HG03442 (cell line): ENCODE measurements at regions not wholly inside any gene's neighbourhood (a gene's known extent, or its start where the extent isn't known, plus 50 kb on each side); places are given as distances from the start of the nearest gene placed in this dataset.
"Not testable (repeated sequence)": the region's sequence is repeated elsewhere in the genome, so short reads cannot be mapped to it uniquely, and the experiment has no call there.

Source experiments
- ATAC-seq: cut with Tn5 transposase; IDR thresholded peaks from one replicate; pipeline ENCODE4 v1.9.1; 2021; ENCODE audit warnings: mild to moderate bottlenecking, moderate library complexity; ENCODE audit not compliant: unreplicated experiment

GRCh38 chr4:13922873-13923645 is 295.5 kb upstream of the BOD1L1 start:
- ATAC-seq = no peak

GRCh38 chr4:13924900-13925299 is 297.4 kb upstream of the BOD1L1 start:
- ATAC-seq = not testable (repeated sequence)

- no peak for ATAC-seq
Measured at GRCh38 chr4:13928214-13928613, 300.7 kb upstream of the BOD1L1 start.

GRCh38 chr4:13930155-13930554 is 302.6 kb upstream of the BOD1L1 start:
- ATAC-seq = no peak

GRCh38 chr4:13933191-13933590 is 305.7 kb upstream of the BOD1L1 start:
- ATAC-seq = no peak

- ATAC-seq = no peak
Measured at GRCh38 chr4:13938299-13938698, 310.8 kb upstream of the BOD1L1 start.

- no peak for ATAC-seq
Measured at GRCh38 chr4:13940921-13941320, 313.4 kb upstream of the BOD1L1 start.

- no peak for ATAC-seq
Measured at GRCh38 chr4:13942977-13943376, 315.5 kb upstream of the BOD1L1 start.

GRCh38 chr4:13944095-13944511 is 316.6 kb upstream of the BOD1L1 start:
- no peak for ATAC-seq

GRCh38 chr4:13947921-13948320 is 320.4 kb upstream of the BOD1L1 start:
- ATAC-seq = no peak

- ATAC-seq = no peak
Measured at GRCh38 chr4:13950491-13950890, 323.0 kb upstream of the BOD1L1 start.

- ATAC-seq = no peak
Measured at GRCh38 chr4:13953083-13953482, 325.6 kb upstream of the BOD1L1 start.

- no peak for ATAC-seq
Measured at GRCh38 chr4:13955551-13955950, 328.0 kb upstream of the BOD1L1 start.

GRCh38 chr4:13956947-13957346 is 329.4 kb upstream of the BOD1L1 start:
- no peak for ATAC-seq

GRCh38 chr4:13957871-13958270 is 330.3 kb upstream of the BOD1L1 start:
- no peak for ATAC-seq

- no peak for ATAC-seq
Measured at GRCh38 chr4:13963601-13964000, 336.1 kb upstream of the BOD1L1 start.

GRCh38 chr4:13966231-13967195 is 339.0 kb upstream of the BOD1L1 start:
- no peak for ATAC-seq

- ATAC-seq = no peak
Measured at GRCh38 chr4:13968723-13969122, 341.2 kb upstream of the BOD1L1 start.

GRCh38 chr4:13970349-13970748 is 342.8 kb upstream of the BOD1L1 start:
- no peak for ATAC-seq

GRCh38 chr4:13977746-13978145 is 350.2 kb upstream of the BOD1L1 start:
- no peak for ATAC-seq

GRCh38 chr4:13980317-13981310 is 353.1 kb upstream of the BOD1L1 start:
- no peak for ATAC-seq
